ENCODE measurements at regions not wholly inside any gene's neighbourhood (a gene's known extent, or its start where the extent isn't known, plus 50 kb on each side); places are given as distances from the start of the nearest gene placed in this dataset.

DNA sequence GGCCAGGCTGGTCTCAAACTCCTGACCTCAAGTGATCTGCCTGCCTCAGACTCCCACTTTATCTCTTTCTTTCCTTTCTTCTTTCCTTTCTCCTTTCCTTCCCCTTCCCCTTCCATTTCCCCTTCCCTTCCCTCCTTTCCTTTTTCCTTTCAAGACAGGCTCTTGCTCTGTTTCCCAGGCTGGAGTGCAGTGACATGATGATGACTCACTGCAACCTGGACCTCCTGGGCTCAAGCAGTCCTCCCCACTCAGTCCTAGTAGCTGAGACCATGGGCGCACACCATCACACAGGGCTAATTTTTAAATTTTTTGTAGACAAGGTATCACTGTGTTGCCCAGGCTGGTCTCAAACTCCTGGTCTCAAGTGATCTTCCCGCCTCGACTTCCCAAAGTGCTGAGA is 377.6 kb upstream of the ZFP64 start:
- Histone ChIP-seq H3K4me2 (ENCODE audit: insufficient read depth, low read length) (no peak overlapping the region), H3K27ac (ENCODE audit: low read depth, low read length) (no peak overlapping the region), H4K20me1 (ENCODE audit: insufficient read depth, low read length) (no peaks in the 10 kb centered on the region), H3K36me3 (ENCODE audit: insufficient read depth, low read length) (no peaks in the 10 kb centered on the region), H3K4me1 (ENCODE audit: insufficient read depth, low read length) (no peaks in the 10 kb centered on the region), H3K4me3 (ENCODE audit: insufficient read depth, low read length) (no peak overlapping the region), H3K27me3 (ENCODE audit: insufficient read depth, low read length) (no peaks in the 10 kb centered on the region), H2AFZ (ENCODE audit: low read length) (no peak overlapping the region), H3K79me2 (ENCODE audit: insufficient read depth, low read length) (no peaks in the 10 kb centered on the region), H3K9me3 (ENCODE audit: low read depth, low read length) (peaks cover 2% of the 10 kb centered on the region)
- TF ChIP-seq, protein P1, sequence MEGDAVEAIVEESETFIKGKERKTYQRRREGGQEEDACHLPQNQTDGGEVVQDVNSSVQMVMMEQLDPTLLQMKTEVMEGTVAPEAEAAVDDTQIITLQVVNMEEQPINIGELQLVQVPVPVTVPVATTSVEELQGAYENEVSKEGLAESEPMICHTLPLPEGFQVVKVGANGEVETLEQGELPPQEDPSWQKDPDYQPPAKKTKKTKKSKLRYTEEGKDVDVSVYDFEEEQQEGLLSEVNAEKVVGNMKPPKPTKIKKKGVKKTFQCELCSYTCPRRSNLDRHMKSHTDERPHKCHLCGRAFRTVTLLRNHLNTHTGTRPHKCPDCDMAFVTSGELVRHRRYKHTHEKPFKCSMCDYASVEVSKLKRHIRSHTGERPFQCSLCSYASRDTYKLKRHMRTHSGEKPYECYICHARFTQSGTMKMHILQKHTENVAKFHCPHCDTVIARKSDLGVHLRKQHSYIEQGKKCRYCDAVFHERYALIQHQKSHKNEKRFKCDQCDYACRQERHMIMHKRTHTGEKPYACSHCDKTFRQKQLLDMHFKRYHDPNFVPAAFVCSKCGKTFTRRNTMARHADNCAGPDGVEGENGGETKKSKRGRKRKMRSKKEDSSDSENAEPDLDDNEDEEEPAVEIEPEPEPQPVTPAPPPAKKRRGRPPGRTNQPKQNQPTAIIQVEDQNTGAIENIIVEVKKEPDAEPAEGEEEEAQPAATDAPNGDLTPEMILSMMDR (IDR thresholded peaks at IDR 0.05; ENCODE audit: extremely low read depth, low read depth, low read length): no peak
- DNase-seq (ENCODE audit: insufficient read length, low spot score, missing footprints): no peak

DNA sequence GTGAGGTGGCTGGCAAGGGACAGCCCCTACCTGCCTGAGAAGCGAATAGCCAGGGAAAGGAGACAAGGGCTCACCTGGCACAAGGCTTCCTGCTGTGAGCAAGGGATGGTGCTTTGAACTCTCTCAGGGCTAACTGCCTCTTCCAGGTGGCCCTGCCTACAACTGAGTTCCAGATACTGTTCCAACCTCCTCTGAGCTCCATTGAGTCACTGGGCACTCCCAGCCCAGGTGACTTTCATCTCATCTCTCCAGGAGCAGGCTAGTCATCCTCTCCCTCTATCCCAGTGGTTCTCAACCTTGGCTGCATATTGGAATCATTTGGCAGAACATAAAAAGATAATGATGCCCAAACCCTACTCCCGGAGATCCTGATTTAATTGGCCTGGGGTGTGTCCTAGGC is 374.0 kb upstream of the ZFP64 start:
- no peak overlapping the region for H3K4me3 ChIP-seq (ENCODE audit: insufficient read depth, low read length)

GRCh38 chr20:52564594-52564993 is 373.0 kb upstream of the ZFP64 start:
- no peaks in the 10 kb centered on the region for H3K27me3 ChIP-seq (ENCODE audit: insufficient read depth, low read length)
- peaks cover 2% of the 10 kb centered on the region for H3K9me3 ChIP-seq (ENCODE audit: low read depth, low read length)
- H3K79me2 ChIP-seq (ENCODE audit: insufficient read depth, low read length): no peaks in the 10 kb centered on the region
- no peak overlapping the region for H3K27ac ChIP-seq (ENCODE audit: low read depth, low read length)
- no peak overlapping the region for H3K4me2 ChIP-seq (ENCODE audit: insufficient read depth, low read length)
- H4K20me1 ChIP-seq (ENCODE audit: insufficient read depth, low read length): no peaks in the 10 kb centered on the region
- no peaks in the 10 kb centered on the region for H3K36me3 ChIP-seq (ENCODE audit: insufficient read depth, low read length)
- H3K4me1 ChIP-seq (ENCODE audit: insufficient read depth, low read length): no peaks in the 10 kb centered on the region
- no peak for DNase-seq (ENCODE audit: insufficient read length, low spot score, missing footprints)
- no peak overlapping the region for H3K4me3 ChIP-seq (ENCODE audit: insufficient read depth, low read length)
- TF ChIP-seq, protein P1 (IDR thresholded peaks at IDR 0.05; ENCODE audit: extremely low read depth, low read depth, low read length): no peak
- H2AFZ ChIP-seq (ENCODE audit: low read length): no peak overlapping the region

More for the DNA sequence above, 374.0 kb upstream of the ZFP64 start:
- no peak overlapping the region for H2AFZ ChIP-seq (ENCODE audit: low read length)
- H3K4me2 ChIP-seq (ENCODE audit: insufficient read depth, low read length): no peak overlapping the region
- H3K27ac ChIP-seq (ENCODE audit: low read depth, low read length): no peak overlapping the region
- no peaks in the 10 kb centered on the region for H4K20me1 ChIP-seq (ENCODE audit: insufficient read depth, low read length)
- H3K4me1 ChIP-seq (ENCODE audit: insufficient read depth, low read length): no peaks in the 10 kb centered on the region
- H3K9me3 ChIP-seq (ENCODE audit: low read depth, low read length): peaks cover 2% of the 10 kb centered on the region
- no peaks in the 10 kb centered on the region for H3K79me2 ChIP-seq (ENCODE audit: insufficient read depth, low read length)
- no peak for DNase-seq (ENCODE audit: insufficient read length, low spot score, missing footprints)
- no peaks in the 10 kb centered on the region for H3K27me3 ChIP-seq (ENCODE audit: insufficient read depth, low read length)
- H3K36me3 ChIP-seq (ENCODE audit: insufficient read depth, low read length): no peaks in the 10 kb centered on the region
- TF ChIP-seq, protein P1 (IDR thresholded peaks at IDR 0.05; ENCODE audit: extremely low read depth, low read depth, low read length): no peak

DNA sequence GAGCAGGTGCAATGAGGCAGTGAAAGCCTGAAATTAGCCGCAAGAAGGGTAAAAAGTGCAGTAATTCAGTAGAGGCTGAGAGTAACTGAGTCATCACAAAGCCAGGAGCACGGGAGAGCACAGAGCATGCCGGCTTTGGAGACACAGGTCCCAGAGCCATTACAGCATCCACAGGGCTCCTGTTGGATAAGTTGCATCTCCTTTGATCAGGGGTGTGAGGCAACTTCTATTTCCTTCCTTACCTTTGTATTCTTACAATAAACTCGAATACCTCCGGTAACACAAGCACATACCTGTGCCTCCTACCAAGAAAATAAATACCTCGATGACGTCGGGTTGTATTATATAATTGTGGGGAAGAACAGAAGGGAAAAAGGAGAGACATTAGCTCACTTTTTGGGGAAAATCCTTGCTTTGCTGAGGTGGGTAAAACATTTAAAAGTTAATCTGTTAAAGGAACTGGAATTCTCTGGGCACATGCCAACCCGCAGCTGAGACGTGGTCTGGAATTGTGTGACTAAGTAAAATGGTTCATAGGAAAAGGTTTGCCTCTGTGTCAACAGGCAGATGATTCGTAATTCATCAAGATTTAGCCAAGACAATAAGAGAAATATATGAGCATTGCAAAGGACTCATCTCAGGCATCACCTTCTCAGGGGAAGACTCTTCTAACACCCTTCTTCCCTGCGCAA is 360.7 kb upstream of the ZFP64 start:
- Histone ChIP-seq H3K9me3 (ENCODE audit: low read depth, low read length) (no peaks in the 10 kb centered on the region), H3K4me1 (ENCODE audit: insufficient read depth, low read length) (no peaks in the 10 kb centered on the region), H3K4me3 (ENCODE audit: insufficient read depth, low read length) (no peak overlapping the region), H3K27me3 (ENCODE audit: insufficient read depth, low read length) (no peaks in the 10 kb centered on the region), H4K20me1 (ENCODE audit: insufficient read depth, low read length) (no peaks in the 10 kb centered on the region), H3K4me2 (ENCODE audit: insufficient read depth, low read length) (no peak overlapping the region), H3K27ac (ENCODE audit: low read depth, low read length) (no peak overlapping the region), H3K79me2 (ENCODE audit: insufficient read depth, low read length) (no peaks in the 10 kb centered on the region), H2AFZ (ENCODE audit: low read length) (no peak overlapping the region), H3K36me3 (ENCODE audit: insufficient read depth, low read length) (no peaks in the 10 kb centered on the region)
- no peak for DNase-seq (ENCODE audit: insufficient read length, low spot score, missing footprints)
- TF ChIP-seq, protein P1 (IDR thresholded peaks at IDR 0.05; ENCODE audit: extremely low read depth, low read depth, low read length): no peak

Measured in osteoblast (primary cell).